IMR-90 (cell line): ENCODE measurements at regions not wholly inside any gene's neighbourhood (a gene's known extent, or its start where the extent isn't known, plus 50 kb on each side); places are given as distances from the start of the nearest gene placed in this dataset.

ENCODE experiments used
- ATAC-seq: fragments of 200-7000 bp; cut with Tn5 transposase; 2 replicates; pipeline ENCODE4 v1.9.1; 2020; ENCODE audit warnings: low read depth, mild to moderate bottlenecking, moderate library complexity
- BruUV-seq: library from RNA; stranded (reverse); fragments of 400-500 nt; replicated peaks from 2 replicates; lab custom pipeline; 2021; lab: Mats Ljungman, UMichigan
- CTCF ChIA-PET: fragments of 300-600 bp; formaldehyde crosslinking; extraction: SDS; loops from one replicate; lab custom pipeline; 2021; ENCODE audit warnings: antibody characterized with exemption; lab: Yijun Ruan, JAX
- POLR2A ChIA-PET: fragments of 300-600 bp; sonication (Branson Sonifier 250); formaldehyde crosslinking; loops from one replicate; lab custom pipeline; 2022; ENCODE audit warnings: antibody characterized with exemption; ENCODE audit not compliant: unreplicated experiment; lab: Charles Lee
- DNase-seq: peaks from one replicate; pipeline ENCODE4 v3.0.0; 2013
- H2AFZ ChIP-seq: replicated peaks from 2 replicates; pipeline ENCODE3; 2013; ENCODE audit warnings: low read length, mild to moderate bottlenecking; ENCODE audit not compliant: poor library complexity
- H2AK5ac ChIP-seq: 2 replicates; pipeline ENCODE4 v1.6.1; 2013; ENCODE audit warnings: low read depth, low read length, inconsistent platforms
- H2AK9ac ChIP-seq: replicated peaks from 2 replicates; pipeline ENCODE3; 2013; ENCODE audit warnings: mild to moderate bottlenecking, low read depth, low read length, moderate library complexity; ENCODE audit not compliant: poor library complexity
- H2BK120ac ChIP-seq: 2 replicates; pipeline ENCODE4 v1.6.1; 2013; ENCODE audit warnings: low read depth, low read length, inconsistent platforms
- H2BK15ac ChIP-seq: 3 replicates; pipeline ENCODE4 v1.6.1; 2013; ENCODE audit warnings: low read depth, low read length, inconsistent platforms
- H2BK20ac ChIP-seq: 2 replicates; pipeline ENCODE4 v1.6.1; 2013; ENCODE audit warnings: low read depth, mild to moderate bottlenecking, inconsistent platforms, low read length, moderate library complexity
- H2BK5ac ChIP-seq: 2 replicates; pipeline ENCODE4 v1.6.1; 2013; ENCODE audit warnings: mild to moderate bottlenecking, low read depth, low read length, inconsistent platforms; ENCODE audit not compliant: poor library complexity, severe bottlenecking
- H3K14ac ChIP-seq: replicated peaks from 2 replicates; pipeline ENCODE4 v1.6.1; 2013; ENCODE audit warnings: low read depth, low read length, inconsistent platforms
- H3K18ac ChIP-seq: 2 replicates; pipeline ENCODE4 v1.6.1; 2013; ENCODE audit warnings: low read depth, low read length, control low read depth
- H3K23ac ChIP-seq: 2 replicates; pipeline ENCODE4 v1.6.1; 2013; ENCODE audit warnings: low read depth, low read length, inconsistent platforms
- H3K27ac ChIP-seq: 2 replicates; pipeline ENCODE4 v1.5.1; 2013; ENCODE audit warnings: mild to moderate bottlenecking, control low read depth, low read length; ENCODE audit not compliant: insufficient read depth
- H3K27me3 ChIP-seq: 2 replicates; pipeline ENCODE4 v1.6.1; 2013; ENCODE audit warnings: low read length; ENCODE audit not compliant: control insufficient read depth, insufficient read depth
- H3K36me3 ChIP-seq: 2 replicates; pipeline ENCODE4 v1.6.1; 2013; ENCODE audit warnings: low read length, mixed read lengths; ENCODE audit not compliant: control insufficient read depth, insufficient read depth
- H3K4ac ChIP-seq: 2 replicates; pipeline ENCODE4 v1.6.1; 2013; ENCODE audit warnings: low read depth, low read length, inconsistent platforms
- H3K4me1 ChIP-seq: 2 replicates; pipeline ENCODE4 v1.6.1; 2013; ENCODE audit warnings: low read length, mixed read lengths; ENCODE audit not compliant: control insufficient read depth, insufficient read depth
- H3K4me2 ChIP-seq: 2 replicates; pipeline ENCODE4 v1.6.1; 2013; ENCODE audit warnings: low read depth, mild to moderate bottlenecking, control low read depth, low read length, moderate library complexity
- H3K4me3 ChIP-seq: 2 replicates; pipeline ENCODE4 v1.5.1; 2013; ENCODE audit warnings: low read depth, mild to moderate bottlenecking, control low read depth, low read length, moderate library complexity; ENCODE audit not compliant: insufficient read depth
- H3K56ac ChIP-seq: 2 replicates; pipeline ENCODE4 v1.6.1; 2013; ENCODE audit warnings: low read length, inconsistent platforms; ENCODE audit not compliant: insufficient read depth; ENCODE audit errors: extremely low read depth
- H3K79me1 ChIP-seq, 2 experiments: 2 replicates each; pipeline ENCODE4 v1.6.1; 2013; ENCODE audit warnings: low read length in 2 of 2, inconsistent platforms in 1 of 2, low read depth in 1 of 2
- H3K9ac ChIP-seq: 2 replicates; pipeline ENCODE4 v1.6.1; 2013; ENCODE audit warnings: low read depth, low read length, control low read depth
- H3K9me1 ChIP-seq: 2 replicates; pipeline ENCODE4 v1.6.1; 2013; ENCODE audit warnings: low read length, inconsistent platforms; ENCODE audit not compliant: insufficient read depth
- H3K9me3 ChIP-seq: 2 replicates; pipeline ENCODE4 v1.6.1; 2013; ENCODE audit warnings: low read length; ENCODE audit not compliant: control insufficient read depth, insufficient read depth
- H4K20me1 ChIP-seq: 2 replicates; pipeline ENCODE4 v1.6.1; 2013; ENCODE audit warnings: low read length, inconsistent platforms; ENCODE audit not compliant: insufficient read depth
- H4K5ac ChIP-seq: 2 replicates; pipeline ENCODE4 v1.6.1; 2013; ENCODE audit warnings: mild to moderate bottlenecking, low read depth, low read length, control low read depth
- H4K8ac ChIP-seq, 2 experiments: 2 replicates each; pipeline ENCODE4 v1.6.1; 2013; ENCODE audit warnings: low read depth in 2 of 2, low read length in 2 of 2, control low read depth in 1 of 2, inconsistent platforms in 1 of 2
- H4K91ac ChIP-seq: 2 replicates; pipeline ENCODE4 v1.6.1; 2013; ENCODE audit warnings: low read depth, low read length, inconsistent platforms; ENCODE audit not compliant: insufficient read depth
- CEBPB ChIP-seq: IDR thresholded peaks from 2 replicates; pipeline ENCODE4 v1.6.1; 2012; ENCODE audit warnings: low read depth, low read length, improper control_type of control experiment
- MAZ ChIP-seq: IDR thresholded peaks from 2 replicates; pipeline ENCODE4 v1.6.1; 2012; ENCODE audit warnings: low read depth, mild to moderate bottlenecking, low read length, improper control_type of control experiment, moderate library complexity, borderline replicate concordance
- SMC3 ChIP-seq: fragments of 150-350 bp; IDR thresholded peaks from 2 replicates; pipeline ENCODE4 v1.6.1; 2016; ENCODE audit warnings: low read depth, mild to moderate bottlenecking, antibody characterized with exemption, low read length, moderate library complexity
- WGBS, 2 experiments: methylation state at CpG; one replicate each; pipeline versions ENCODE4 v1.1.5 to v1.1.7; 2013; ENCODE audit warnings: missing lambda C conversion rate in 2 of 2; ENCODE audit not compliant: insufficient read length in 1 of 2; ENCODE audit errors: extremely low coverage in 2 of 2; 5-methylcytosine and 5-hydroxymethylcytosine counted together
- dilution Hi-C: fragments of 300-500 bp; cut with HindIII; formaldehyde crosslinking; loops from one replicate; pipeline ENCODE4 v1.14.3; 2018; ENCODE audit warnings: low sequenced_read_pairs; ENCODE audit not compliant: unreplicated experiment
- in situ Hi-C: fragments of 300-500 bp; cut with MboI; formaldehyde crosslinking; loops from 3 replicates; pipeline ENCODE4 v1.14.3; 2019; ENCODE audit warnings: low sequenced_read_pairs, inconsistent platforms, mixed read lengths
- intact Hi-C: fragments of 100-400 bp; cut with micrococcal nuclease; formaldehyde crosslinking; loops from 2 replicates; pipeline ENCODE4 v1.10.0; 2022
- TF ChIP-seq, protein P1 (sequence below): conservative IDR thresholded peaks from 2 replicates; pipeline ENCODE4 v1.5.1; 2012; ENCODE audit warnings: mild to moderate bottlenecking, low read depth, low read length, improper control_type of control experiment

DNA sequence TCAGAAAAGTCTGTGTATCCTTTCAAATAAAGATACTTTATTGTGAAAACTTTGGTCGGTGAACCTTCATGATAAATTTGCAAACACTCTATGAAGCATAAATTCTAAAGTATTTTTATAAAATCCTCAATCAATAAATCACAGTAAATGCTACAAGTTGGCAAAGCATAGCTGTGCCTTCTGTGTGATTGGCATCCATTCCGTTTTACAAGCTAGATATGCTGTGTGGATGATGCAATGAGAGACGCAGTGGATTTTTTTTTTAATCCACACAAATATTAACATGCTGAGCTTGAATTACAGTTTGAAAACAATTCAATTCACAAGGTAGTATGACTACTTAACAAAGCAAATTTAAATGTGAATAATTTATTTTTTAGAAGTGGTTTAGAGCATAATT is 937.2 kb downstream of the ZPLD1 start:
- Histone ChIP-seq H2BK120ac (no peak overlapping the region), H3K4me1 (no peaks in the 10 kb centered on the region), H3K27me3 (no peaks in the 10 kb centered on the region), H3K9me1 (no peaks in the 10 kb centered on the region), H3K9me3 (no peaks in the 10 kb centered on the region), H4K91ac (no peak overlapping the region), H3K23ac (no peak overlapping the region), H2AK5ac (no peak overlapping the region), H3K79me1 (no peaks in the 10 kb centered on the region), H4K20me1 (no peaks in the 10 kb centered on the region), H2BK20ac (no peak overlapping the region), H2AFZ (no peak overlapping the region), H3K18ac (no peak overlapping the region), H3K56ac (no peak overlapping the region), H4K5ac (no peak overlapping the region), H3K36me3 (no peaks in the 10 kb centered on the region), H2BK5ac (no peak overlapping the region), H3K4ac (no peak overlapping the region), H3K4me2 (no peak overlapping the region), H2BK15ac (no peak overlapping the region), H3K27ac (no peak overlapping the region), H3K9ac (no peak overlapping the region), H3K4me3 (no peak overlapping the region), H3K14ac (no peak overlapping the region), H4K8ac (no peak overlapping the region), H2AK9ac (no peak overlapping the region)
- ATAC-seq = no peak
- intact Hi-C loops (no loop called here), dilution Hi-C loops (no loop called here), in situ Hi-C loops (no loop called here)
- TF ChIP-seq, protein P1, sequence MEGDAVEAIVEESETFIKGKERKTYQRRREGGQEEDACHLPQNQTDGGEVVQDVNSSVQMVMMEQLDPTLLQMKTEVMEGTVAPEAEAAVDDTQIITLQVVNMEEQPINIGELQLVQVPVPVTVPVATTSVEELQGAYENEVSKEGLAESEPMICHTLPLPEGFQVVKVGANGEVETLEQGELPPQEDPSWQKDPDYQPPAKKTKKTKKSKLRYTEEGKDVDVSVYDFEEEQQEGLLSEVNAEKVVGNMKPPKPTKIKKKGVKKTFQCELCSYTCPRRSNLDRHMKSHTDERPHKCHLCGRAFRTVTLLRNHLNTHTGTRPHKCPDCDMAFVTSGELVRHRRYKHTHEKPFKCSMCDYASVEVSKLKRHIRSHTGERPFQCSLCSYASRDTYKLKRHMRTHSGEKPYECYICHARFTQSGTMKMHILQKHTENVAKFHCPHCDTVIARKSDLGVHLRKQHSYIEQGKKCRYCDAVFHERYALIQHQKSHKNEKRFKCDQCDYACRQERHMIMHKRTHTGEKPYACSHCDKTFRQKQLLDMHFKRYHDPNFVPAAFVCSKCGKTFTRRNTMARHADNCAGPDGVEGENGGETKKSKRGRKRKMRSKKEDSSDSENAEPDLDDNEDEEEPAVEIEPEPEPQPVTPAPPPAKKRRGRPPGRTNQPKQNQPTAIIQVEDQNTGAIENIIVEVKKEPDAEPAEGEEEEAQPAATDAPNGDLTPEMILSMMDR = no peak
- no peak for TF ChIP-seq MAZ
- TF ChIP-seq CEBPB = no peak
- TF ChIP-seq SMC3 = no peak
- DNase-seq = no peak
- WGBS, 2 experiments = no CpG with 5 or more reads among the region's 3 CpGs
- BruUV-seq = no TSS peak
- CTCF ChIA-PET = no interaction called here
- POLR2A ChIA-PET = no interaction called here
